H1 (cell line): ENCODE measurements at regions not wholly inside any gene's neighbourhood (a gene's known extent, or its start where the extent isn't known, plus 50 kb on each side); places are given as distances from the start of the nearest gene placed in this dataset.

Experiments
- CTCF ChIA-PET: fragments of 300-600 bp; sonication (Branson Sonifier 250); formaldehyde crosslinking; loops from one replicate; lab custom pipeline; 2021; ENCODE audit not compliant: partially characterized antibody; lab: Charles Lee
- POLR2A ChIA-PET: fragments of 300-600 bp; sonication (Branson Sonifier 250); formaldehyde crosslinking; loops from one replicate; lab custom pipeline; 2021; ENCODE audit warnings: inconsistent platforms; ENCODE audit not compliant: partially characterized antibody; lab: Charles Lee
- DNase-seq, 2 experiments: peaks; one replicate each; pipeline versions ENCODE4 v3.0.0 to v3.0.0-alpha.2; 2010 to 2022; ENCODE audit warnings: low spot score in 2 of 2, low read depth in 1 of 2, mixed read lengths in 1 of 2
- FAIRE-seq: peaks from 2 replicates; lab custom pipeline; 2011; peaks lifted over from hg19 to GRCh38; lab: Jason Lieb, UNC
- H2AFZ ChIP-seq: 2 replicates; pipeline ENCODE4 v1.8.1; 2012; ENCODE audit warnings: low read length, inconsistent platforms
- H2AK5ac ChIP-seq: 2 replicates; pipeline ENCODE4 v1.6.1; 2013; ENCODE audit warnings: low read depth, low read length
- H2BK120ac ChIP-seq: replicated peaks from 2 replicates; pipeline ENCODE3; 2013; ENCODE audit warnings: low read depth, low read length, inconsistent platforms
- H2BK12ac ChIP-seq: 2 replicates; pipeline ENCODE4 v1.6.1; 2013; ENCODE audit warnings: low read depth, low read length
- H2BK15ac ChIP-seq: 2 replicates; pipeline ENCODE4 v1.6.1; 2013; ENCODE audit warnings: low read length
- H2BK20ac ChIP-seq: 2 replicates; pipeline ENCODE4 v1.6.1; 2013; ENCODE audit warnings: low read length
- H2BK5ac ChIP-seq: 2 replicates; pipeline ENCODE4 v1.6.1; 2013; ENCODE audit warnings: low read depth, low read length
- H3K14ac ChIP-seq: 2 replicates; pipeline ENCODE4 v1.6.1; 2013; ENCODE audit warnings: inconsistent platforms; ENCODE audit not compliant: insufficient read length
- H3K18ac ChIP-seq: 2 replicates; pipeline ENCODE4 v1.6.1; 2013; ENCODE audit warnings: low read length; ENCODE audit errors: extremely low read depth
- H3K23ac ChIP-seq: 2 replicates; pipeline ENCODE4 v1.6.1; 2013; ENCODE audit warnings: inconsistent platforms; ENCODE audit not compliant: insufficient read length
- H3K23me2 ChIP-seq: 2 replicates; pipeline ENCODE4 v1.6.1; 2013; ENCODE audit warnings: low read depth, low read length
- H3K27ac ChIP-seq: 2 replicates; pipeline ENCODE4 v1.6.1; 2011; ENCODE audit warnings: low read depth, low read length, inconsistent platforms
- H3K27me3 ChIP-seq, 4 experiments: replicated peaks in 1 of 4; 1 replicate in 1 of 4; 2 replicates in 3 of 4; pipeline versions ENCODE4 v1.6.1 to v1.8.1; 2011 to 2013; ENCODE audit warnings: low read length in 3 of 4, mild to moderate bottlenecking in 3 of 4, inconsistent platforms in 2 of 4, mixed read lengths in 2 of 4, moderate library complexity in 1 of 4; ENCODE audit not compliant: control insufficient read depth in 3 of 4, insufficient read depth in 3 of 4; ENCODE audit errors: extremely low read depth in 1 of 4
- H3K36me3 ChIP-seq, 4 experiments: 2 replicates each; pipeline versions ENCODE4 v1.6.1 to v1.8.1; 2011 to 2013; ENCODE audit warnings: mild to moderate bottlenecking in 4 of 4, low read length in 3 of 4, moderate library complexity in 2 of 4, control low read depth in 1 of 4, inconsistent platforms in 1 of 4; ENCODE audit not compliant: insufficient read depth in 4 of 4, control insufficient read depth in 2 of 4
- H3K4ac ChIP-seq: replicated peaks from 2 replicates; pipeline ENCODE3; 2013; ENCODE audit warnings: low read length, low read depth, mixed read lengths, inconsistent platforms; ENCODE audit not compliant: insufficient read length
- H3K4me1 ChIP-seq, 4 experiments: replicated peaks in 1 of 4; 1 replicate in 1 of 4; 2 replicates in 3 of 4; pipeline versions ENCODE4 v1.6.1 to v1.8.1; 2011 to 2013; ENCODE audit warnings: low read length in 3 of 4, inconsistent platforms in 2 of 4, mixed read lengths in 1 of 4; ENCODE audit not compliant: insufficient read depth in 4 of 4, control insufficient read depth in 3 of 4
- H3K4me2 ChIP-seq, 2 experiments: 2 replicates each; pipeline versions ENCODE4 v1.6.1 to v1.8.1; 2011 to 2013; ENCODE audit warnings: low read depth in 2 of 2, low read length in 2 of 2, control low read depth in 1 of 2, inconsistent platforms in 1 of 2, mild to moderate bottlenecking in 1 of 2; ENCODE audit not compliant: insufficient read depth in 1 of 2
- H3K4me3 ChIP-seq, 4 experiments: fragments of 200-600, 300-600 bp in 1 of 4; sonication (generic), shearing (Covaris generic), sonication (Bioruptor Twin) in 1 of 4; 2 replicates each; pipeline versions ENCODE4 v1.5.1 to v1.8.1; 2011 to 2016; ENCODE audit warnings: low read length in 4 of 4, low read depth in 3 of 4, control low read depth in 2 of 4, inconsistent platforms in 2 of 4, mild to moderate bottlenecking in 2 of 4, mixed read lengths in 1 of 4, moderate library complexity in 1 of 4; ENCODE audit not compliant: insufficient read depth in 2 of 4; ENCODE audit errors: extremely low read depth in 1 of 4
- H3K56ac ChIP-seq: replicated peaks from 2 replicates; pipeline ENCODE3; 2013; ENCODE audit warnings: low read depth, mild to moderate bottlenecking, mixed read lengths, low read length, inconsistent platforms; ENCODE audit not compliant: insufficient read length
- H3K79me1 ChIP-seq: 2 replicates; pipeline ENCODE4 v1.6.1; 2013; ENCODE audit warnings: low read depth, low read length, control low read depth
- H3K79me2 ChIP-seq, 2 experiments: 2 replicates each; pipeline versions ENCODE4 v1.6.1 to v1.8.1; 2012 to 2013; ENCODE audit warnings: low read length in 2 of 2, mild to moderate bottlenecking in 2 of 2, inconsistent platforms in 1 of 2; ENCODE audit not compliant: insufficient read depth in 2 of 2, control insufficient read depth in 1 of 2
- H3K9ac ChIP-seq, 4 experiments: replicated peaks in 1 of 4; 1 replicate in 1 of 4; 2 replicates in 3 of 4; pipeline versions ENCODE4 v1.6.1 to v1.8.1; 2011 to 2013; ENCODE audit warnings: low read depth in 3 of 4, low read length in 3 of 4, control low read depth in 2 of 4, mild to moderate bottlenecking in 2 of 4, moderate library complexity in 2 of 4, inconsistent platforms in 1 of 4; ENCODE audit errors: extremely low read depth in 1 of 4
- H3K9me3 ChIP-seq, 2 experiments: 2 replicates each; pipeline versions ENCODE4 v1.6.1 to v1.8.1; 2012 to 2013; ENCODE audit warnings: mild to moderate bottlenecking in 2 of 2, moderate library complexity in 2 of 2, control low read depth in 1 of 2, inconsistent platforms in 1 of 2, low read depth in 1 of 2, low read length in 1 of 2, mixed read lengths in 1 of 2; ENCODE audit not compliant: insufficient read depth in 2 of 2
- H4K20me1 ChIP-seq, 2 experiments: replicated peaks in 1 of 2; 2 replicates each; pipeline versions ENCODE3 to v1.8.1; 2011 to 2013; ENCODE audit warnings: inconsistent platforms in 2 of 2, low read length in 2 of 2, mild to moderate bottlenecking in 1 of 2; ENCODE audit not compliant: insufficient read depth in 2 of 2, control insufficient read depth in 1 of 2
- H4K5ac ChIP-seq: 2 replicates; pipeline ENCODE4 v1.6.1; 2013; ENCODE audit warnings: low read length, low read depth, mixed read lengths, inconsistent platforms; ENCODE audit not compliant: insufficient read length
- H4K8ac ChIP-seq: 2 replicates; pipeline ENCODE4 v1.8.0; 2013; ENCODE audit warnings: mild to moderate bottlenecking, moderate library complexity, low read length, inconsistent platforms; ENCODE audit not compliant: insufficient read depth; ENCODE audit errors: extremely low read depth
- H4K91ac ChIP-seq: replicated peaks from 2 replicates; pipeline ENCODE3; 2013; ENCODE audit warnings: low read length, mixed read lengths, inconsistent platforms; ENCODE audit not compliant: insufficient read length
- SRF ChIP-seq: IDR thresholded peaks from 2 replicates; pipeline ENCODE4 v1.6.1; 2011; ENCODE audit warnings: mild to moderate bottlenecking, low read depth, low read length, moderate library complexity
- WGBS, 2 experiments: shearing (Covaris generic) in 1 of 2; methylation state at CpG; one replicate each; pipeline versions ENCODE4 v1.1.6 to v1.1.7; 2013 to 2015; ENCODE audit warnings: low lambda C conversion rate in 2 of 2, mixed read lengths in 2 of 2, inconsistent platforms in 1 of 2, low coverage in 1 of 2, missing lambda C conversion rate in 1 of 2; ENCODE audit not compliant: insufficient replicate concordance in 2 of 2, insufficient coverage in 1 of 2, insufficient read length in 1 of 2; ENCODE audit errors: extremely low coverage in 1 of 2, missing lambda C conversion rate in 1 of 2; 5-methylcytosine and 5-hydroxymethylcytosine counted together

- H3K14ac ChIP-seq = no peak overlapping the region
Measured at GRCh38 chr1:194043984-194044755, 857.8 kb upstream of the B3GALT2 start.

More at GRCh38 chr1:194043984-194044755, 857.8 kb upstream of the B3GALT2 start:
- DNase-seq = no peak
- H4K20me1 ChIP-seq = no peaks in the 10 kb centered on the region
- no peak overlapping the region for H3K18ac ChIP-seq
- H4K8ac ChIP-seq = no peak overlapping the region
- no peak overlapping the region for H3K4me3 ChIP-seq
- no peaks in the 10 kb centered on the region for H3K27me3 ChIP-seq
- no peaks in the 10 kb centered on the region for H3K36me3 ChIP-seq
- H2AK5ac ChIP-seq = no peak overlapping the region
- H4K91ac ChIP-seq = no peak overlapping the region
- H3K79me1 ChIP-seq = no peaks in the 10 kb centered on the region
- H3K23me2 ChIP-seq = no peaks in the 10 kb centered on the region
- H3K56ac ChIP-seq = no peak overlapping the region
- ChIA-PET CTCF (interaction anchor here (1.4 kb wide), 1 partner anchor 10 kb away, joined by 3 read pairs; no protein-coding TSS in a partner anchor), POLR2A (no interaction called here)
- no peak for FAIRE-seq
- H3K23ac ChIP-seq = no peak overlapping the region
- H4K5ac ChIP-seq = no peak overlapping the region
- no peak overlapping the region for H3K27ac ChIP-seq
- no peak overlapping the region for H3K4me2 ChIP-seq
- no peaks in the 10 kb centered on the region for H3K9me3 ChIP-seq
- H3K9ac ChIP-seq = no peak overlapping the region
- 89% methylated on average over 5 of the region's 5 CpGs; no CpG with 5 or more reads in 1 of the 2 experiments for WGBS, 2 experiments
- H2BK15ac ChIP-seq = no peak overlapping the region
- H2BK20ac ChIP-seq = no peak overlapping the region
- H2BK5ac ChIP-seq = no peak overlapping the region
- no peaks in the 10 kb centered on the region for H3K4me1 ChIP-seq
- no peak overlapping the region for H2BK12ac ChIP-seq
- no peak overlapping the region for H3K4ac ChIP-seq
- no peak overlapping the region for H2BK120ac ChIP-seq
- H2AFZ ChIP-seq = peak overlapping the region; percentile 73; the same call in 1 of the 2 replicates
- no peak for TF ChIP-seq SRF
- TF ChIP-seq, all 59 proteins: peak for 0
- H3K79me2 ChIP-seq = no peaks in the 10 kb centered on the region
